Naive thymus-derived CD4-positive, alpha-beta T cell (primary cell): ENCODE measurements at regions not wholly inside any gene's neighbourhood (a gene's known extent, or its start where the extent isn't known, plus 50 kb on each side); places are given as distances from the start of the nearest gene placed in this dataset. TPM values are rescaled to one million over a fixed set of nuclear protein-coding genes. Genes with fewer than 3 reads are reported as not detected.
"Not testable (repeated sequence)": the region's sequence is repeated elsewhere in the genome, so short reads cannot be mapped to it uniquely, and the experiment has no call there.

Experiments
- ATAC-seq: fragments of 150-1000 bp; cut with Tn5 transposase; 2 replicates; pipeline ENCODE4 v1.10.0; 2021; ENCODE audit warnings: mild to moderate bottlenecking, moderate library complexity
- CTCF ChIA-PET: fragments of 350-600 bp; sonication (Branson Sonifier 250); formaldehyde crosslinking; loops from one replicate; lab custom pipeline; 2021; ENCODE audit warnings: antibody characterized with exemption; lab: Charles Lee
- POLR2A ChIA-PET: fragments of 350-600 bp; sonication (Branson Sonifier 250); formaldehyde crosslinking; loops from one replicate; lab custom pipeline; 2021; ENCODE audit warnings: antibody characterized with exemption, inconsistent platforms; lab: Charles Lee
- DNase-seq, 9 donors: peaks; one replicate each; pipeline versions ENCODE4 v3.0.0 to v3.0.0-alpha.2; 2020 to 2022; ENCODE audit warnings: mixed read lengths in 1 of 9
- H3K27ac ChIP-seq: one replicate; pipeline ENCODE4 v1.7.0; 2013; ENCODE audit warnings: mild to moderate bottlenecking, low read depth, low read length, moderate library complexity
- H3K27me3 ChIP-seq, 2 donors: one replicate each; pipeline ENCODE4 v1.7.0; 2013; ENCODE audit warnings: low read length in 2 of 2, mild to moderate bottlenecking in 2 of 2, moderate library complexity in 2 of 2; ENCODE audit not compliant: control insufficient read depth in 2 of 2, insufficient read depth in 2 of 2
- H3K36me3 ChIP-seq, 3 experiments: 1 replicate in 2 of 3; 2 replicates in 1 of 3; pipeline ENCODE4 v1.7.0; 2013; ENCODE audit warnings: low read length in 3 of 3, mild to moderate bottlenecking in 3 of 3, moderate library complexity in 1 of 3; ENCODE audit not compliant: insufficient read depth in 3 of 3, control insufficient read depth in 2 of 3
- H3K4me1 ChIP-seq, 2 donors: one replicate each; pipeline ENCODE4 v1.7.0; 2013; ENCODE audit warnings: low read length in 2 of 2, mild to moderate bottlenecking in 2 of 2, moderate library complexity in 1 of 2; ENCODE audit not compliant: control insufficient read depth in 2 of 2, insufficient read depth in 2 of 2
- H3K4me3 ChIP-seq: 2 replicates; pipeline ENCODE4 v1.7.0; 2013; ENCODE audit warnings: mild to moderate bottlenecking, low read length
- H3K9me3 ChIP-seq, 3 experiments: 1 replicate in 2 of 3; 2 replicates in 1 of 3; pipeline ENCODE4 v1.7.0; 2013; ENCODE audit warnings: low read length in 3 of 3; ENCODE audit not compliant: control insufficient read depth in 2 of 3
- H3K27ac Mint-ChIP-seq, 9 donors: one replicate each; pipeline ENCODE4 v1.8.0; 2020 to 2022; ENCODE audit warnings: mixed read lengths in 9 of 9, mild to moderate bottlenecking in 8 of 9, moderate library complexity in 5 of 9, inconsistent platforms in 2 of 9
- H3K27me3 Mint-ChIP-seq, 5 donors: one replicate each; pipeline ENCODE4 v1.8.0; 2021 to 2022; ENCODE audit warnings: mixed read lengths in 5 of 5, mild to moderate bottlenecking in 1 of 5
- H3K36me3 Mint-ChIP-seq, 5 donors: one replicate each; pipeline ENCODE4 v1.8.0; 2020 to 2022; ENCODE audit warnings: mixed read lengths in 5 of 5, mild to moderate bottlenecking in 3 of 5, inconsistent platforms in 1 of 5
- H3K4me1 Mint-ChIP-seq, 7 donors: one replicate each; pipeline ENCODE4 v1.8.0; 2020 to 2022; ENCODE audit warnings: mixed read lengths in 7 of 7, mild to moderate bottlenecking in 3 of 7, inconsistent platforms in 1 of 7
- H3K4me3 Mint-ChIP-seq, 10 donors: one replicate each; pipeline ENCODE4 v1.8.0; 2020 to 2022; ENCODE audit warnings: mild to moderate bottlenecking in 10 of 10, mixed read lengths in 10 of 10, moderate library complexity in 6 of 10, inconsistent platforms in 2 of 10
- H3K9me3 Mint-ChIP-seq, 11 donors: one replicate each; pipeline ENCODE4 v1.8.0; 2020 to 2022; ENCODE audit warnings: mixed read lengths in 11 of 11, mild to moderate bottlenecking in 4 of 11, inconsistent platforms in 1 of 11, moderate library complexity in 1 of 11
- intact Hi-C, 2 donors: fragments of 100-400 bp; cut with micrococcal nuclease; formaldehyde crosslinking; loops; one replicate each; pipeline ENCODE4 v1.15.1; 2023
- microRNA-seq: library from miRNA; unstranded; fragments of <30 nt; microRNA quantifications from one replicate; pipeline ENCODE4 v1.2.0, GENCODE V29; 2022; ENCODE audit warnings: borderline microRNAs expressed

DNA sequence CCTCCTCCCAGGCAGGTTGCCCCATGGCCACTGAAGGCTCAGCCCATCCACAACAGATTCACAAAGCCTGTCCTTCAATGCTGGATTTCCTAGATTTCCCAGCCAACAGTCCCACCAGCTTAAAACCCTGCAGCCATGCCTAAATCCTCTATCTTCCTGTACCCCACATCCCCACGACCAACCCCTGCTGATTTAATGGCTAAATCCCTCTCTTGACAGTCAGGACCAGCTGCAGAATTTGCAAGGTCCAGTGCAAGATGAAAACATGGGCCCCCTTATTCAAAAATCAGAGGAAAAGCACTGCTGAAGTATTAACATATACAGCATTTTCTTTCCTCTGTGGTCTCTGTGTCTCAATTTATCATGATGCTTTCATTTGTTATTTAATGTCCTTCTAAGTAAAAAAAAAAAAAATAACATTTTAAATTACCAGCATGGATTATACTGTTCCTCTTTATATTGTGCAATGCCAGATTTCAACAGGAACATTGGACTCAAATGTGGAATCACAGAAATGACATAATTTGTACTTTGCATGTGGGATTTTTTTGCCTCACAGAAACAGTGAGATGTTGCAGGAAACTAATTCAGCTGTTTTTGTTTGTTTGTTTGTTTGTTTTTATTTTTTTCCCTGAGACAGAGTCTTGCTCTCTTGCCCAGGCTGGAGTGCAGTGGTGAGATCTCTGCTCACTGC lies 63.0 kb upstream of the DRD5 start:
- intact Hi-C loops, H3K9me3 Mint-ChIP-seq, H3K27ac ChIP-seq, H3K27ac Mint-ChIP-seq, H3K4me3 ChIP-seq, DNase-seq, H3K4me1 ChIP-seq, POLR2A ChIA-PET, CTCF ChIA-PET, H3K4me1 Mint-ChIP-seq, H3K27me3 ChIP-seq, ATAC-seq, H3K36me3 Mint-ChIP-seq, H3K4me3 Mint-ChIP-seq, H3K36me3 ChIP-seq, H3K9me3 ChIP-seq: not testable (repeated sequence)
- peaks cover 0 to 15% (median 5%) of the 10 kb centered on the region in 5 donors for H3K27me3 Mint-ChIP-seq

GRCh38 chr4:9722131-9722530 lies 59.3 kb upstream of the DRD5 start:
- H3K4me3 Mint-ChIP-seq, DNase-seq, H3K27ac ChIP-seq, H3K4me3 ChIP-seq, intact Hi-C loops, H3K9me3 Mint-ChIP-seq, H3K36me3 Mint-ChIP-seq, H3K9me3 ChIP-seq, H3K27me3 ChIP-seq, POLR2A ChIA-PET, ATAC-seq, H3K4me1 ChIP-seq, H3K36me3 ChIP-seq, H3K27ac Mint-ChIP-seq, H3K4me1 Mint-ChIP-seq, CTCF ChIA-PET: not testable (repeated sequence)
- H3K27me3 Mint-ChIP-seq, result peaks cover 0 to 15% (median 5%) of the 10 kb centered on the region in 5 donors

Small RNA genes in the stretch of these regions (microRNA-seq; reads per million reads assigned to microRNA genes)
- not detected for gene MIR548I2
